HFFc6 (cell line): ENCODE measurements at regions not wholly inside any gene's neighbourhood (a gene's known extent, or its start where the extent isn't known, plus 50 kb on each side); places are given as distances from the start of the nearest gene placed in this dataset.

ENCODE experiments used
- DNase-seq: peaks from one replicate; pipeline ENCODE4 v3.0.0-alpha.2; 2018
- H3K27ac Mint-ChIP-seq: 2 replicates; pipeline ENCODE4 v1.8.0; 2020; ENCODE audit warnings: mild to moderate bottlenecking, mixed read lengths
- H3K27me3 Mint-ChIP-seq: 2 replicates; pipeline ENCODE4 v1.8.0; 2021; ENCODE audit warnings: mild to moderate bottlenecking, moderate library complexity, mixed read lengths; ENCODE audit not compliant: insufficient read depth
- H3K36me3 Mint-ChIP-seq: 2 replicates; pipeline ENCODE4 v1.8.0; 2021; ENCODE audit warnings: low read depth, mixed read lengths
- H3K4me1 Mint-ChIP-seq: 2 replicates; pipeline ENCODE4 v1.8.0; 2020; ENCODE audit warnings: low read depth, mixed read lengths
- H3K4me3 Mint-ChIP-seq: 2 replicates; pipeline ENCODE4 v1.8.0; 2020; ENCODE audit warnings: mild to moderate bottlenecking, moderate library complexity, mixed read lengths
- H3K9me3 Mint-ChIP-seq: 2 replicates; pipeline ENCODE4 v1.8.0; 2020; ENCODE audit warnings: mild to moderate bottlenecking, mixed read lengths
- CTCF ChIP-seq: fragments of 200-600 bp; sonication (generic); IDR thresholded peaks from 2 replicates; pipeline ENCODE4 v1.5.0; 2021; ENCODE audit warnings: antibody characterized with exemption, mild to moderate bottlenecking

GRCh38 chr7:72524037-72524436 lies 111.9 kb upstream of the CALN1 start:
- Mint-ChIP-seq H3K4me3 (no peak overlapping the region), H3K4me1 (no peaks in the 10 kb centered on the region), H3K9me3 (no peaks in the 10 kb centered on the region), H3K27me3 (peaks cover 5% of the 10 kb centered on the region; the same call in 1 of the 2 replicates), H3K27ac (no peak overlapping the region), H3K36me3 (no peaks in the 10 kb centered on the region)
- no peak for TF ChIP-seq CTCF
- DNase-seq: no peak

DNA sequence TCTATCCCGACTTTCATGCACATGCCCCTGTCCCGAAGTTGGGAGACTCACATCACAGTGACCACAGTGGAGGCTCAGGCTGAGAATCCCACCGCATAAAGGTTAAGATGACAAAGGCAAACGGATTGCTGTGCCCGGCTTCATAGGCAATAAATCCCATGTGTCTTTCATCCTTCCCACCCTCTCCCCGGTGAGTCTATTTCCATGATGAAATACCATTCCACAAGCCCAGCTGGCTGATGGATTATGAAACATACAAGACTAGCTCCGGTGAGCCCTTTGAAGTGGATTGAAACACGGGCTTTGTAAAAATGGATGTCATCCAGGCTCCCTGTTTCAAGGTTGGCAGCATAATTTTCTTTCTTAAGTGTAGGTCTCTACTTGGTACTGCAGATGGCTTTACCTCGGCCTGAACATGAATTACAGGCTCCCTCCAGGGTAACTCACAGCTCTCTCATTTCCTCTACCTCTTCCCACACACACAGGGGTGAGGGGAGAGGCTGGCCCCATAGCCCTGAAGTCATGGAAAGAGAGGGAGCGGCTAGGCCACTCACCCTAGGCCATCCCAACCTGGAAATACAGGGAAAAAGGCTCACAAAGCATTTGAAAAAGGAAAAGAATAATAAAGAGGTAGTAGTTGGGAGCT lies 92.0 kb upstream of the CALN1 start:
- no peak for TF ChIP-seq CTCF
- Mint-ChIP-seq H3K4me1 (no peaks in the 10 kb centered on the region), H3K27ac (no peak overlapping the region), H3K36me3 (no peaks in the 10 kb centered on the region), H3K4me3 (no peak overlapping the region), H3K27me3 (peaks cover 11% of the 10 kb centered on the region), H3K9me3 (no peaks in the 10 kb centered on the region; the same call in 1 of the 2 replicates)
- no peak for DNase-seq

DNA sequence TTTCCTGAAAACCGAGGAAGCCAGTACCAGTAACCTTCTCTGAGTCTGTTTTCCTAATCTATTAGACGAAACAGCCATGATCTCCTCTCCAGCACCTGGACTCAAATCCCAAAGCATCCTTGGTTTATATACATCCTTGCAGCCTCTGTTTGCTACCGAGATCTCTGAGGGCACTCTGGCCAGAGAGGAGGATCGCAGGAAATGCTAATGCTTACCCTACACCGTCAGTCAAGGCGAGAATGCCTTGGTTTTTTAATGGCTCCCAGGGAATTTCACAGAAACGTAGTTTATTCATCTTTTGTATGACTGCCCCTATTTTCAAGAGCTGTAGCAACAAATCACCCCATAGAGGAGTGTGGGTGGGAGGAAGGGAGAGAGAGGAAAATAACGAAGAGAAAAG lies 91.5 kb upstream of the CALN1 start:
- no peak for DNase-seq
- H3K27me3 Mint-ChIP-seq: peaks cover 11% of the 10 kb centered on the region
- H3K27ac Mint-ChIP-seq: no peak overlapping the region
- H3K36me3 Mint-ChIP-seq: no peaks in the 10 kb centered on the region
- TF ChIP-seq CTCF: no peak
- no peaks in the 10 kb centered on the region for H3K4me1 Mint-ChIP-seq
- no peaks in the 10 kb centered on the region for H3K9me3 Mint-ChIP-seq
- no peak overlapping the region for H3K4me3 Mint-ChIP-seq

DNA sequence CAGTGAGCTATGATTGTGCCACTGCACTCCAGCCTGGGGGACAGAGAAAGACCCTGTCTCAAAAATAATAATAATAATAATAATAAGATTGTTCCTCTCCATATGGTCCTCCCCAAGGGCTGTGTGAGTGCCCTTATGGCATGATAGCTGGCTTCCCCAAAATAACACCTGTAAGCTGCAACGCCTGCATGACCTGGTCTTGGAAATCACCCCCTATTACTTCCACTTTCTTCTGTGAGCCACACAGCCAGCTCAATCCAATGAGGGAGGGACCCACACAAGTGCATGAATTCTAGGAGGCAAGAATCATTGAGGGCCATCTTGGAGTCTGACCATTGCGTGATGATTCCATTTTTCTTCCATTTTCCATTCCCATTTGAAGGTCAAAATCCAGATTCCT lies 82.7 kb upstream of the CALN1 start:
- Mint-ChIP-seq H3K27me3 (0 out of 2 replicates have a peak, but pooled peaks cover 5% of the 10 kb centered on the region), H3K4me1 (no peaks in the 10 kb centered on the region), H3K36me3 (no peaks in the 10 kb centered on the region), H3K4me3 (no peak overlapping the region), H3K9me3 (peaks cover 16% of the 10 kb centered on the region), H3K27ac (no peak overlapping the region)
- no peak for TF ChIP-seq CTCF
- DNase-seq: no peak

GRCh38 chr7:72493850-72494661 lies 81.9 kb upstream of the CALN1 start:
- peak; percentile 27 for DNase-seq
- Mint-ChIP-seq H3K4me1 (no peaks in the 10 kb centered on the region), H3K27ac (no peak overlapping the region), H3K36me3 (no peaks in the 10 kb centered on the region), H3K27me3 (0 out of 2 replicates have a peak, but pooled peaks cover 5% of the 10 kb centered on the region), H3K4me3 (no peak overlapping the region), H3K9me3 (peaks cover 16% of the 10 kb centered on the region)
- peak; percentile 86 for TF ChIP-seq CTCF
